Endothelial cell of umbilical vein (primary cell): ENCODE measurements at regions not wholly inside any gene's neighbourhood (a gene's known extent, or its start where the extent isn't known, plus 50 kb on each side); places are given as distances from the start of the nearest gene placed in this dataset.

ENCODE experiments used
- BruUV-seq: library from RNA; stranded (reverse); fragments of 400-500 nt; replicated peaks from 2 replicates; lab custom pipeline; 2021; lab: Mats Ljungman, UMichigan
- CTCF ChIA-PET: fragments of 300-600, 350-600 bp; sonication (Branson Sonifier 250); formaldehyde crosslinking; loops from one replicate; lab custom pipeline; 2021; ENCODE audit warnings: antibody characterized with exemption, inconsistent platforms; lab: Charles Lee
- POLR2A ChIA-PET: fragments of 300-600, 350-600 bp; sonication (Branson Sonifier 250); formaldehyde crosslinking; loops from one replicate; lab custom pipeline; 2021; ENCODE audit warnings: antibody characterized with exemption, inconsistent platforms; lab: Charles Lee
- DNase-seq: peaks from one replicate; pipeline ENCODE4 v3.0.0-alpha.2; 2011; ENCODE audit warnings: low read depth, low spot score
- FAIRE-seq: peaks from 2 replicates; lab custom pipeline; 2011; peaks lifted over from hg19 to GRCh38; lab: Jason Lieb, UNC
- H2AFZ ChIP-seq: 2 replicates; pipeline ENCODE4 v1.6.0; 2012; ENCODE audit warnings: low read depth, low read length, control low read depth, inconsistent platforms
- H3K27ac ChIP-seq: 2 replicates; pipeline ENCODE4 v1.5.1; 2011; ENCODE audit warnings: low read depth, mild to moderate bottlenecking, control low read depth, low read length, moderate library complexity; ENCODE audit not compliant: insufficient read depth
- H3K27me3 ChIP-seq, 2 experiments: 2 replicates each; pipeline versions ENCODE4 v1.6.0 to v1.6.1; 2011; ENCODE audit warnings: low read length in 2 of 2, mixed read lengths in 1 of 2; ENCODE audit not compliant: control insufficient read depth in 2 of 2, insufficient read depth in 2 of 2
- H3K36me3 ChIP-seq, 2 experiments: 2 replicates in 1 of 2; 3 replicates in 1 of 2; pipeline ENCODE4 v1.5.1; 2011; ENCODE audit warnings: low read length in 2 of 2, mild to moderate bottlenecking in 1 of 2, moderate library complexity in 1 of 2; ENCODE audit not compliant: control insufficient read depth in 2 of 2, insufficient read depth in 2 of 2; ENCODE audit errors: extremely low read depth in 1 of 2
- H3K4me1 ChIP-seq: 3 replicates; pipeline ENCODE4 v1.5.1; 2011; ENCODE audit warnings: mild to moderate bottlenecking, low read length; ENCODE audit not compliant: control insufficient read depth, insufficient read depth; ENCODE audit errors: extremely low read depth
- H3K4me2 ChIP-seq: 2 replicates; pipeline ENCODE4 v1.6.1; 2011; ENCODE audit warnings: low read length, control low read depth, mixed read lengths; ENCODE audit not compliant: insufficient read depth
- H3K4me3 ChIP-seq, 3 experiments: fragments of 200-600 bp in 1 of 3; sonication (generic), shearing (Covaris generic) in 1 of 3; replicated peaks in 1 of 3; 2 replicates each; pipeline ENCODE4 v1.5.1; 2011 to 2016; ENCODE audit warnings: control low read depth in 3 of 3, low read length in 3 of 3, mild to moderate bottlenecking in 2 of 3, inconsistent platforms in 1 of 3, low read depth in 1 of 3, moderate library complexity in 1 of 3; ENCODE audit not compliant: insufficient read depth in 1 of 3
- H3K79me2 ChIP-seq: 2 replicates; pipeline ENCODE4 v1.6.0; 2012; ENCODE audit warnings: low read length, inconsistent platforms; ENCODE audit not compliant: control insufficient read depth, insufficient read depth
- H3K9ac ChIP-seq: replicated peaks from 2 replicates; pipeline ENCODE3; 2011; ENCODE audit warnings: low read length, control low read depth; ENCODE audit not compliant: insufficient read depth; ENCODE audit errors: extremely low read depth
- H3K9me1 ChIP-seq: replicated peaks from 3 replicates; pipeline ENCODE4 v1.6.0; 2011; ENCODE audit warnings: mild to moderate bottlenecking, low read length; ENCODE audit not compliant: control insufficient read depth, insufficient read depth; ENCODE audit errors: extremely low read depth
- H3K9me3 ChIP-seq: replicated peaks from 2 replicates; pipeline ENCODE4 v1.5.1; 2012; ENCODE audit warnings: low read length, inconsistent platforms; ENCODE audit not compliant: control insufficient read depth, insufficient read depth
- H4K20me1 ChIP-seq: replicated peaks from 2 replicates; pipeline ENCODE3; 2011; ENCODE audit warnings: mild to moderate bottlenecking, low read length; ENCODE audit not compliant: control insufficient read depth, insufficient read depth; ENCODE audit errors: extremely low read depth
- EZH2 ChIP-seq: IDR thresholded peaks from 2 replicates; pipeline ENCODE4 v1.6.1; 2012; ENCODE audit warnings: borderline replicate concordance, low read depth, mild to moderate bottlenecking, moderate library complexity, low read length, inconsistent platforms; ENCODE audit not compliant: severe bottlenecking
- FOS ChIP-seq: IDR thresholded peaks from 2 replicates; pipeline ENCODE4 v1.6.1; 2011; ENCODE audit warnings: mild to moderate bottlenecking, low read length, moderate library complexity, borderline replicate concordance; ENCODE audit not compliant: insufficient read depth
- GATA2 ChIP-seq: IDR thresholded peaks from 2 replicates; pipeline ENCODE4 v1.7.0; 2011; ENCODE audit warnings: low read depth, mild to moderate bottlenecking, moderate library complexity, mixed read lengths, low read length; ENCODE audit not compliant: insufficient read length, insufficient read depth
- JUN ChIP-seq: IDR thresholded peaks from 2 replicates; pipeline ENCODE4 v1.6.1; 2011; ENCODE audit warnings: borderline replicate concordance, low read depth; ENCODE audit not compliant: insufficient read length, insufficient read depth
- MYC ChIP-seq: IDR thresholded peaks from one replicate; pipeline ENCODE4 v1.6.1; 2011; ENCODE audit warnings: mild to moderate bottlenecking, low read depth, low read length
- POLR2A ChIP-seq: IDR thresholded peaks from 2 replicates; pipeline ENCODE4 v1.6.1; 2012; ENCODE audit warnings: low read depth, mild to moderate bottlenecking, control low read depth, low read length
- POLR2AphosphoS5 ChIP-seq: IDR thresholded peaks from 2 replicates; pipeline ENCODE4 v1.6.1; 2012; ENCODE audit warnings: low read depth, mild to moderate bottlenecking, control low read depth, low read length, moderate library complexity; ENCODE audit not compliant: insufficient read depth
- dilution Hi-C: fragments of 300-500 bp; cut with MboI; formaldehyde crosslinking; loops from one replicate; pipeline ENCODE4 v1.15.0; 2019; ENCODE audit warnings: low sequenced_read_pairs; ENCODE audit not compliant: extremely low pct_ligation_motif_present
- intact Hi-C: fragments of 100-400 bp; cut with micrococcal nuclease; formaldehyde crosslinking; loops from one replicate; pipeline ENCODE4 v1.10.0; 2022
- TF ChIP-seq, protein P1 (sequence below): IDR thresholded peaks from 2 replicates; pipeline ENCODE4 v1.6.1; 2011; ENCODE audit not compliant: insufficient read depth, insufficient read length
- TF ChIP-seq, protein P2 (sequence below), 2 donors: IDR thresholded peaks; 1 replicate in 1 of 2; 2 replicates in 1 of 2; pipeline ENCODE4 v1.5.1; 2011; ENCODE audit warnings: low read length in 2 of 2, mild to moderate bottlenecking in 2 of 2, moderate library complexity in 2 of 2, control low read depth in 1 of 2, inconsistent platforms in 1 of 2, low read depth in 1 of 2; ENCODE audit not compliant: insufficient read depth in 1 of 2; ENCODE audit errors: extremely low read depth in 1 of 2

DNA sequence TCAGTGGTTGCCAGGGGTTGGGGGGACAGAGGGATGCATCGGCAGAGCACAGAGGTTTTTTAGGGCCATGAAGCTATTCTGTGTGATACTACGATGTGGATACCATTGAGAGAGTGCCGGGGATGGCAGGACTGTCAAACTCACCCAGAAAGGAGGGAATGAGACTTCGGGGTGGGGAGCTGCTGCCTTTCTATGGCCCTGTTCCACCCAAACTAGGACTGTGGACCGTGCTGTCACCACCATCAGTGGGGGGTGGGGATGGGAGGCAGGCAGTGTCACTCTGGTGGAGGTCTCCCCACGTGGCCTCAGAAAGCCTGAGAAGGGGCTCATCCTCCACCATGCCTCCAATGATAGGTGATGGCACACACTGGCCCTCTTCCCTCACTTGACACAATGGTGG is 146.2 kb downstream of the PTPN20 start:
- ChIA-PET CTCF (no interaction called here), POLR2A (no interaction called here)
- TF ChIP-seq GATA2: no peak
- TF ChIP-seq JUN: no peak
- no peak for TF ChIP-seq POLR2A
- no peak for TF ChIP-seq FOS
- TF ChIP-seq, protein P1, sequence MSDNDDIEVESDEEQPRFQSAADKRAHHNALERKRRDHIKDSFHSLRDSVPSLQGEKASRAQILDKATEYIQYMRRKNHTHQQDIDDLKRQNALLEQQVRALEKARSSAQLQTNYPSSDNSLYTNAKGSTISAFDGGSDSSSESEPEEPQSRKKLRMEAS: no peak
- Histone ChIP-seq H3K27ac (no peak overlapping the region), H3K27me3 (no peaks in the 10 kb centered on the region), H3K9me1 (no peaks in the 10 kb centered on the region), H3K79me2 (no peaks in the 10 kb centered on the region), H3K4me3 (no peak overlapping the region), H3K4me1 (no peaks in the 10 kb centered on the region), H3K9me3 (no peaks in the 10 kb centered on the region), H4K20me1 (no peaks in the 10 kb centered on the region), H3K9ac (no peak overlapping the region), H3K36me3 (no peaks in the 10 kb centered on the region), H3K4me2 (no peak overlapping the region), H2AFZ (no peak overlapping the region)
- DNase-seq: no peak
- FAIRE-seq: no peak
- intact Hi-C loops: no loop called here
- no TSS peak for BruUV-seq
- dilution Hi-C loops: no loop called here

DNA sequence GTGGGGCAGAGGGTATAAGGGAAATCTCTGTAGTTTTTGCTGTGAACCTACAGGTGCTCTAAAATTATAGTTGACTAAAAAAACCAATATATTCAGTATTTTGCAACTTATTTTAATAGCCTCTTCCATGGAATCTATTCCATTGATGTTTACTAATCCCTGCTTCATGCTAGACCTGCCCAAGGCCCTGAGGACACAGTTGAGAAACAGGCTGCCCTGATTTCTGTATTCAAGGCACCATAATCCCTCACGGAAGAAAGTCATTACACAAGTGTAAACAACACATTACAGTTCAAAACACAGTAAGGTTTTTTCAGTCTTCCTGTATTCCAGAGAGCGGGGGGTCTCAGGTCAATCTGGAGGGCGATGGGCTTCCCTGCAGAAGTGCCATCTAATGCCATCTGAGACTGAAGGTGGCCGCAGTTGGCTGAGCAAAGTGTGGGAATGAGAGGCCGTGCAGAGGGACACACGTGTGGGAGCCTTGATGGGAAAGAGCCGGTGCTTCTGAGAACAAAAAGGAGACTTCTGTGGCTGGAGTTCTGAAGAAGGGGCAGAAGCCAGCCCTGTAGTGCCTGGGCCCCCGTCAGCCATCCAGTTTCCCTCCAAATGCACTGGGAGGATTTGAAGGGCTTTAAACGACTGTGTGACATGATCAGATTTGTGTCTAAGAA is 146.9 kb downstream of the PTPN20 start:
- dilution Hi-C loops: no loop called here
- no peak for FAIRE-seq
- Histone ChIP-seq H3K36me3 (no peaks in the 10 kb centered on the region), H3K9ac (no peak overlapping the region), H3K4me2 (no peak overlapping the region), H4K20me1 (no peaks in the 10 kb centered on the region), H3K9me3 (no peaks in the 10 kb centered on the region), H3K4me3 (no peak overlapping the region), H3K27me3 (no peaks in the 10 kb centered on the region), H3K4me1 (no peaks in the 10 kb centered on the region), H3K79me2 (no peaks in the 10 kb centered on the region), H3K27ac (no peak overlapping the region), H3K9me1 (no peaks in the 10 kb centered on the region), H2AFZ (no peak overlapping the region)
- no TSS peak for BruUV-seq
- intact Hi-C loops: no loop called here
- TF ChIP-seq, protein P1: no peak
- TF ChIP-seq FOS: no peak
- no peak for TF ChIP-seq EZH2
- TF ChIP-seq POLR2A: no peak
- TF ChIP-seq, protein P2, sequence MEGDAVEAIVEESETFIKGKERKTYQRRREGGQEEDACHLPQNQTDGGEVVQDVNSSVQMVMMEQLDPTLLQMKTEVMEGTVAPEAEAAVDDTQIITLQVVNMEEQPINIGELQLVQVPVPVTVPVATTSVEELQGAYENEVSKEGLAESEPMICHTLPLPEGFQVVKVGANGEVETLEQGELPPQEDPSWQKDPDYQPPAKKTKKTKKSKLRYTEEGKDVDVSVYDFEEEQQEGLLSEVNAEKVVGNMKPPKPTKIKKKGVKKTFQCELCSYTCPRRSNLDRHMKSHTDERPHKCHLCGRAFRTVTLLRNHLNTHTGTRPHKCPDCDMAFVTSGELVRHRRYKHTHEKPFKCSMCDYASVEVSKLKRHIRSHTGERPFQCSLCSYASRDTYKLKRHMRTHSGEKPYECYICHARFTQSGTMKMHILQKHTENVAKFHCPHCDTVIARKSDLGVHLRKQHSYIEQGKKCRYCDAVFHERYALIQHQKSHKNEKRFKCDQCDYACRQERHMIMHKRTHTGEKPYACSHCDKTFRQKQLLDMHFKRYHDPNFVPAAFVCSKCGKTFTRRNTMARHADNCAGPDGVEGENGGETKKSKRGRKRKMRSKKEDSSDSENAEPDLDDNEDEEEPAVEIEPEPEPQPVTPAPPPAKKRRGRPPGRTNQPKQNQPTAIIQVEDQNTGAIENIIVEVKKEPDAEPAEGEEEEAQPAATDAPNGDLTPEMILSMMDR (IDR thresholded peaks at IDR 0.05; ENCODE audit: extremely low read depth in 1 of 2, insufficient read depth in 1 of 2, low read depth in 1 of 2, low read length in 2 of 2): no peak
- TF ChIP-seq JUN: no peak
- TF ChIP-seq GATA2: no peak
- TF ChIP-seq MYC: no peak
- TF ChIP-seq POLR2AphosphoS5: no peak
- DNase-seq: no peak
- ChIA-PET POLR2A (no interaction called here), CTCF (no interaction called here)
